ENCODE measurements at regions not wholly inside any gene's neighbourhood (a gene's known extent, or its start where the extent isn't known, plus 50 kb on each side); places are given as distances from the start of the nearest gene placed in this dataset.

- TF ChIP-seq CTCF (IDR thresholded peaks at IDR 0.05; ENCODE audit: poor library complexity) (no peak), EZH2 (IDR thresholded peaks at IDR 0.05; ENCODE audit: borderline replicate concordance) (no peak)
Measured at GRCh38 chr13:83265279-83265678, 617.0 kb downstream of the SLITRK1 start.

All from hepatocyte (in vitro differentiated cells).